Stimulated activated CD8-positive, alpha-beta memory T cell treated with anti-CD3 and anti-CD28 coated beads, Interleukin-12 subunit alpha, Interleukin-12 subunit beta, amount 100 ng/mL, for 24 hours (primary cell): ENCODE measurements at regions not wholly inside any gene's neighbourhood (a gene's known extent, or its start where the extent isn't known, plus 50 kb on each side); places are given as distances from the start of the nearest gene placed in this dataset.

ENCODE experiments used
- DNase-seq: peaks from one replicate; pipeline ENCODE4 v3.0.0-alpha.2; 2020; ENCODE audit errors: extremely low read depth

DNA sequence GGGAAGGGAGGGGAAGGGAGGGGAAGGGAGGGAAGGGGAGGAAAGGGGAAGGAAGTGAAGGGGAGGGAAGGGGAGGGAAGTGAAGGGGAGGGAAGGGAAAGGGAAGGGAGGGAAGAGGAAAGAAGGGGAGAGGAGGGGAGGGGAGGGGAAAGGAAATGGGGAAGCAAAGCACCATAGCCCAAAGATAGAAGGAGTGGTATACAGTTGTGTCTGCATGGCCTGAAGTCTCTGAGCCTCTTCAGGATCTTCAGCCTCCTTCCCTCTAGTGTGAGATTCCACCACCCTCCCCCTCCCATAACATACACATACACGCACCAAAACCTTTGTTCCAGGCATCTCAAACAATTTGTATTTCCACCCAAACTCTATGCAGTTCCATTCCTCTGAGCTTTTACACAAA, 96.2 kb upstream of the SERP2 start:
- no peak for DNase-seq

DNA sequence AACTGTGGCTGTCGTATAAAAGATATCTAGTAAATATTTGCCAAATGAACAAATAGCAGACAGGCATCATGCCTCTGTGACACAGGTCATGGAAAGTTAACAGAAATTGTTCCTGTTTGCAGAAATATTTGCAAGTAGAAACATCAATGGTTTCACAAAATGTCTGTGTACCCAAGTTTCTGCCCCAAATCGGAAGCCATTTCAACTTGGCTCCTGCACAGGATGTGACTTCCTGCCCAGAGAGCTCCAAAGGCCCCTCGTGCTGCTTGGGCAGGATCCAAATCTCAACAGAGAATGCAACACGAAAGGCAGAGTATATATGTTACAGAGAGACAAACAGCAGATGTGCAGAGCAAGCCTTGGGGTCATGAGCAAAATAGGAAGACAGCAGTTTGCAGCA, 95.5 kb upstream of the SERP2 start:
- DNase-seq = no peak

DNA sequence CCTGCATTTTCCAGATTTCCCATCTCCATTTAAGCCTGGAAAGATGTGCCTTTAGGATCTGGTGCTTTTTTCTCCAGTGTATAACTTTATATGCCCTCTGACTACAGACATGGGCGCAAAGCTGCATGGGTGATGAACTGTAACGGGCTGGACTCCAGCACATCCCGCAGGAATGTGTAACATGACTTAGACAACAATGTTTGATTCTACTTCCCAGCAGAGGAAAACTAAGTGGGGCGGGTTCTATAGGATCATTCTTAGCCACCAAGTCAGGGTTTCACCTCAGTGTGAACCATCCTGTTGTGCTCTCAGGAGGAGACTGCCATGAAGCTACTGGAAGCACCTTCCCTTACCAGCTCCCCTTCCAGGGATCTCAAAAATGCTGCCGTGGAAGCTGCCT, 93.2 kb upstream of the SERP2 start:
- no peak for DNase-seq

DNA sequence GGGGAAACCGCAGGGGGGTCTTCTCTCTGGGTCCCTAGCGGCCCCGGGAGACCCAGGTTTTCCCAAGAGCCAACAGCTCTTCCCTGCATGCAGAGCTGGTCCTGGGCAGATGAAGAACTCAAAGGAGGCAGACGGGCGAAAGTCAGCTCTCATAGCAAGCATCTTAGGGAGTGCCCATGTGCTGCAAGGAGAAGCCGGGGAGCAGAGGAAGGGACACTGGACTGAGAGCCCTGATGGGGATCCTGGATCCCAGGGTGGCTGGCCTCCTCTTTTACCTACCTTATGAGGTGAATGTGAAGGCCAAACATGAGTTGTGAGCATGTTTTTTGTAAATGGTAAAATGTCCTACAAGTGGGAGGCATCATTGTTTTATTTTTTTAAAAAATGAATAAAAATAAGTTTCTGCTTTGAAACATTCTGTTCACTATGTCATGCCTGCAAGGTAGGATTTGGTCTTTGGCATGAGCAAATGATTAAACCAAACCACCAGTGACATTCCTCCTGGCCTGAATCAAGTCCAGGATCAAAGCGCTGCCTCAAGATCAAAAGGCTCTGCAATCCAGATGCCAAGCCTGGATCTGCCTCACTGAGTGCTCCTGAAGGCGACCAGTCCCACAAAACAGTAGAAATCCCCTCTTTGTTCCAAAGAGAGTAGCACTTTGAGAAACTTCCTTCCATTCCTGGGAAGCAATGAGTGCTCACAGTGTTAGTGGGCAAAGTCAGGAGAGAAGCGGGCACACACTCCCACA, 92.2 kb upstream of the SERP2 start:
- no peak for DNase-seq

DNA sequence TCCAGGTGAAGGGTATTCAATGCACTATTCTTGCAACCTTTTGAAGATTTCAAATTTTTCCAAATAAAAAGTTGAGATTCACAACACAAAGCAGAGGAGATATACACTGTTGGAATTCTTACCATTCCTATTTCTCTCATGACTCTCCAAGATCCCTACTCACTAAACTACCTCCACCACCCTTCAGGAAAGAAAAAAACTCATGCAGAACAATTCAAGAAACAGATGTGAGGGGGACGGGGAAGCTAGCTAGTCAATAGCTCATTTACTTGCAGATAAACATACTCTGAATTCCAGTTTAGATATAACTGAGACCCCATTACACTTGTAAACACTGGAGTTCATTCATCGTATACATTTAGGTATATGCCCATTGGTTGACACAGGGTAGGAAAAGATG, 90.0 kb upstream of the SERP2 start:
- no peak for DNase-seq

DNA sequence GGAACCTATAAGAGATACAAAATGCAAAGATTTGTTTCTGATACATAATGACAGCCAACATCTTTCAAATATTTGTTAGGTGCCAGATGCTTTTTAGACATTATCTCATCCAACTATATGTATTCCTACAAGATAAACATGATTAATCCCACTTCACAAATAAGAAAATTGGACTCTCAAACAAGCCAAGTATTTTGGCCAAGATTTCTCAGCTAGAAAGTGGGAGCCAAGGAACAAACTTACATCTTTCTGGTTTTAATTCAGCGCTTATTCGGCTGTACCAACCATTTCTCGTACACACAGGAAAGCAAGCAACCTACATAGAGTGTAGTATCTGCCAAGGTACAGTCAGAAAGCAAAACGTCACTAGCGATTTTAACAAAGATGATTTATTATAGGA, 85.7 kb upstream of the SERP2 start:
- no peak for DNase-seq

DNA sequence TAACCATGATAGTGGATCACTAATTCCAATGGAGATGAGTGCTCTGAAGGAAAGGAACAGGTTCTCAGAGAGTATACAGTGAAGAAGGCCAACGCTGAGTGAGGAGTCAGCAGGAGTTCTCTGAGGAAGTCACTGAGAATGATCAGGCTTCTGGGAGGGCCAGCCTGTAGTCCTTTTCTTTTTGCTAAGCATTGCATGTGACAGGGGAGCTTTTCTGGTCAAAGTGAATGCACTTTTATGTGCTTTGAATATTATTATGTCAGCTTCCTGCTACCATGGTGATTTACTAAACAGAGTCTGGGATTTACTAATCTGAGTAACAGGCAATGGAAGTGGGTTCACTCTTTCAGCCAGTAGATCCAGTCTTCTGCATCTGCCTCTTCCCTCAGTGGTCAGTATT, 81.1 kb upstream of the SERP2 start:
- no peak for DNase-seq

DNA sequence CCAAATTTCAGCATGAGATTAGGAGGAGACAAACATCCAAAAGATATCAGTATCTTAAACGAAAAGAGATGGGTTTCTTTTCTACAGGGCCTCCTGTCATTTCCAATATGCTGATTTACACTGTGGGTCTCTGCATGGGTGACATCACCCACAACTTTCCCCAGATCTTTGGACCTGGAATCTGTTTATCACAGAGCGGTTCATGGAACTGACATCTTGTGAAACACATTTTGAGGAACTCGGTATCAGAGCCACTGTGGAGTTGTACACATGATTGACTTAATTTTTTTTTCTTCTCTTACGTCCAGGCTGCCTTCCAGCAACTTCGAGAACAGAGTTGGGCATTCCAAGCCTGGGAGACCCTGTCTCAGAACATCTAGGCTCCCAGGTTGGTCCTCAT, 80.2 kb upstream of the SERP2 start:
- DNase-seq = no peak

DNA sequence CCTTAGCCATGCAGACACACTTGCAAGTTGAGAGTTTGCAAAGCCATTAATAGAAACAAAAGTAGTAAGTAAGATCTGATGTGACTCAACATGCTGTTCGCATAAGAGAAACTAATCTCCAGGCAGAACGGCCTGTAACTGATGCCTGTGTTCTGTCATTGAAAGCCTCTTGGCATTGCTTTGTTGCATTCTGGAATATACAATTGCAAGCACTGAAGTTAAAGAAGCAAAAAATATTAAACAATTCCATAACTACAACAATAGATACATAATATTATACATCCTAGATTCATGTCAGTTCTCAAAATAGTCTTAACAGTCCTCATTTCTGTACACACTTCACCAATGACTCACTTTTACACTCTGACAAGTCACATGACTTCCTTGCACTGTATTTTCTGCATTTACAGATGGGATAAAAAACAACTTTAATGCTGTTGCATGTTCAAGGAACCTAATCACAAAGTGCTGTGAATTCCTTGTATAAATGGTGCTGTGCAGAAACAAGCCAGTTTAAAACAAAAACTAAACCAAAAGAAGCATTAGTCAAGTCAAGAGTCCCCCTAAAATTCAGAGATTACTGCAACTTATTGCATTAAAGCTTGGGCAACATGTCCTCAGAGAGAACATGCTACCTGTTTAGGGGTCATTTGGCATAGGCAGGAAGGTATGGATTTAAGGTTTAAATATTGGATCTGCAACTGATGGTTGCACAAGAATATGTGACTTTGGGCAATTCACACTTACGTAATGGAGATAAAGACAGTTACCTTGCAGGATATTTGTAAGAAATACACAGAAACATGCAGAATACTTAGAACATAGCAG, 79.5 kb upstream of the SERP2 start:
- no peak for DNase-seq

DNA sequence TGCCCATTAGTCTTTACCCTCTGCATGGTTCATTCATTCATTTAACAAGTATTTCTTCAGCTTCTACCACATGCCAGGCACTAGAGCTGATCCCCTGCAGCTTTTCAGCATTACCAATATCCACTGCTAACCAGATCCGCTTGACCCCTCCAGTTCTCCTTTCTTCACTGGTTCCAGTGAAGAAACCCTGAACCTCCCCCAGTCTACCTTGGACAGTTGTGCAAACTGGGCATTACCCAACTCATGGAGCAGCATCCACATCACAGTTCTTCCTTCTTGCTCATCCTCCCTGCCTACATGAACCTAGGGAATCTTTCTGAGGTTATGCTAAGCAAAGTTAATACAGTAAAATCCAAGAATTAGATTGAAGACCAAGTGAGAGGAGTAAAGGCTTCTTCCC, 78.7 kb upstream of the SERP2 start:
- DNase-seq = no peak

DNA sequence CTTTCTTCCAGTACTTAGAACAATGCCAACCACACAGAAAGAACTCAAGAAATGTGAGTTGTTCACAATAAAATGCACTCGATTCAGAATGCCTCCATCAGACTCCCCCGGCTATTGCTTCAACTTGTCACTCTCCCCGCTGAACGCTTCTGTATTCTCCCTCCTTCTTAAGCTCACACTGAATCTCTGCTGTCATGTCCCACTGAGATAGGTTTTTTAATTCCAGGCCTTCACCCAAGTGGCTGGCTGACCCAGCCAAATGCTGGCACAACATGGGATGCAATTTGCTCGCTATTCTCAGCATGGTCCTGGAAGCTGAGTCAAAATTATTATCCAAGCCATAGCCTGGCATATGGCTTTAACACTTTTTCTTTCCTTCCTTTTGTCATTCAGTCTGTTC, 76.8 kb upstream of the SERP2 start:
- no peak for DNase-seq

DNA sequence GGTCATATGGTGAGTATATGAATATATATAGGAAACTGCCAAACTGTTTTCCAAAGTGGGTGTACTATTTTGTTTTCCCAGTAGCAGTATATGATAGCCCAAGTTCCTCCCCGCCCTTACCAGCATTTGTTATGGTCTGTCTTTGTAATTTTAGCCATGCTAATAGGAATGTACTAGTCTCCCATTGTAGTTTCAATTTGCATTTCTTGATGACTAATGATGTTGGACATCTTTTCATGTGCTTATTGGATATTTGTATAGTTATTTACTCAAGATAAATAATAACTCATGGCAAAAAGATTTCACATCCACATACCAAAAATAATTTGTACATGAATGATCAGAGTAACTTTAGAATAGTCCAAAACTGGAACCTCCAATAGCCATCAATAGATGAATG, 75.3 kb upstream of the SERP2 start:
- no peak for DNase-seq

DNA sequence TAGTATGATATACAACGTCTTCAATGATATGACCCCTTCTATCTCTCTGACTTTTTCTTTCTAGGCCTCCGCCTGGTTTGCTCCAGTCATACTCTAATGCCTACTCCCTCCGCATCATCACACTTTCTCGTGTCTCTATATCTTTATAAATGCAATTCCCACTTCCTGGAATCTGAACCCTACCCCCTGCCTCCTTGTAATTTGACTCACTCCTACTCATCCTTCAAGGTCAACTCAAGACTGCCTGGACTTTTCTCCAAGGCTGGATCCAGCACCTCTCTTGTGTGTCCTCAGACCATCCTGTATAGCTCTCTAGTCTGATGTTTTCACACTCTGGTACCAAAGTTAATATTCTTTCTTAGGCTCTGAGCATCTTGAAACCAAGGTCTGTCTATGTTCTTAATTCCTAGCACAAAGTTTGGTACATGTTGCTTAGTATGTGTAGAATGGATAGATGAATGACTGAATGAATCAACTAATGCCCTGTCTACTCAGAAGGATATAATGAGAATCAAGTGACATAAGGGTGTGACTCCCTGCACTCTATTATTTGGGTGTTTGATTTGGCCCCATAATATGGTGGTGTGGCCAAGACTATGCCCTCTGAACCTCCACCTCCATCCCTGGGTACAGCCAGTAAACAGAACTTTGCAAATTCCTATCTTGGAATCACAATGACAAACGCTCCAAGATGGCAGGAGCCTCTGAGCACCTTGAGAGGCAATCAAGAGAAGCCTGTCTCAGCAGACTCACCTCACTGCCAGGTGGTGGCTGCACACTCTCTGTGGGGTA, 74.3 kb upstream of the SERP2 start:
- no peak for DNase-seq

DNA sequence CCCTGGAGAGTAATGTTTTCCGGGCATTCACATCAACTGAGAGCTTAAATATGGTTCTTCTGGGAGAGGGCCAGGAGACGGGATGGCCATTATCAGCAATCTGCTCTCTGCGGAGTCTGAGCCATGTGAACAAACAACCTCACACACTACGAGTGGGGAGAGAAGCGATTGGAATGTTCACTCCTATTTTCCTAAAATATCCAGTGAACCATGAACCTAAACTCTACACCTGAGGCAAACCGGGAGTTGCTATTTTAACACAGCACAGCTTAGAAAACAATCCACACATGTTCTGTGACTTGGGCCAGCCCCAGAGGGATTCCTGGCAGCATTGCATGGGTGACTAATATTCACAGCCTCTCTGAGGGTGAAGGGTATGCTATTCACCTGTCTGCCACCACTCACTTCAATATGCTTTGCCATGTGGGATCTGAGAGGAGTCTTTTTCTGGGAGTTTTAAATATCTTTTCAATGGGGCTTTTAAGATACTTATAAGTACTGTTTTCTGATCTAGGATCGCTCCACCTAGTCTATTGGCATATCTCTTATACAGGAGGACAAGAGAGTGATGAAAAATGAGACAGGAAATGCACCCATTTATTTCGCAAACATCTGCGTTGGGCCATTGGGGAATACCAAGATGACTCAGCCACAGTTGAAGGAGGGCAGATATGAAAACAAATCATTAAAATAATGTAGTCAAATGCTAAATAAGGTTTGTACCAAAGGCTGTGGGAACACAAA, 72.6 kb upstream of the SERP2 start:
- DNase-seq = no peak

DNA sequence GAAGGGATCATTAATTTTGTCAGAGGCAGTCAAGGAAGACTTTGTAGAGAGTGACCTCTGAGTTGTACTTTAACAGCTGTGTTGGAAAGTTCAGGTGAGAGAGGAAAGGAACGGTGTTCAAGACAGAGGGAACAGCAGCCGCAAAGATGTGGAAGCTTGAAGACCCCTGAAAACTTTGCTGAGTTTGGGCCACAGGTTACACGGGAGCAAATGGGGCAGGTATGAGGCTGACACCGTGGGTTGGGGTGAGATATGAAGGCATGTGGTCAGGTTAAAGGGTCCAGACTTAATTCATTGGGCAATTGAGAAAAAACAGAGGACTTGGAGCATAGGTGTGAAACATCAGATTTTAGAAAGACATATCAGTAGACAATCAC, 72.0 kb upstream of the SERP2 start:
- no peak for DNase-seq

DNA sequence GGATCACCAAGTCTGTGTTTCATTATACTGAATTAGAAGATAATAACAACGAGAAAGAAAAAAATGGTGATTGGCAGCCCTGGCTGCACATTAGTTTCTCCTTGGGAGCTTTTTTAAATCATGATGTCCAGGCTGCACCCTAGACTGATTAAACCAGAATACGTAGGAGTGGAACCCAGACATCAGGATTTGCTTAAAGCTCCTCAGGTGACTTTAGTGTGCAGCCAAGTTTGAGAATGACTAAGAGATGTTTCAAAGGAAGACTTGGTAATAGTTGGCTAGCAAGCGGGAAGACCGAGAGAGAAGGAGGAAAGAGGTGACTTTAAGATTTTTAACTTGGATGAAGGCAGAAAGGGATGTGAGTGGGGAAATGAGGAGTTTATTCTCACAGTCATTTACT, 71.4 kb upstream of the SERP2 start:
- DNase-seq = no peak

DNA sequence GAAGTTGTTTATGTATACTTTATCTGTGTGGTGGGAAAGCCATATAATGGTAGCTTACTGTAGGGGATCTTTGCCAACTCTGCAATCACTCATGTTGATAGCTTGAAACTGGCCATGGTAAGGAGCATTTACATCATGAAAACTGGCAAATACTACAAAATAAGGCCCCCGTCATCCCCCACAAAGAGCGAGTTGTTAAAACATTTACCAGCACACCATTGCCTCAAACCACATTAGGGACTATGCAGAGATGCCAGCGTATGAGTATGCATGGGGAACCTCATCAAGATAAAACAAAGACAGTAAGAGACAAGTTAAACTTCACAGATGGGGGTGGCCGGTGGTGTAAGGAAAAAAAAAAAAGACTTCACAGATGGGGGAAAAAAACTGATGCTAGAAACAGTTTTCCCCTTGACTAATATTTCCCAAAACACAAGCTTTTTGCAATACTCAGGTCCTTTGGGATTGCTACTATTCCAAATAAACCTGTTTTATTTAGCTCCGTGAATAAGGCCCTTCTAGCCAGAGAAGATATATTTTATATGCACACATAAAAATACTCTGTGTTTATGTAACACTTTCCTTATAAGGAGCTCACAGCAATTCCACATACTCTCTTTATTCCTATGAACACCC, 70.6 kb upstream of the SERP2 start:
- DNase-seq = no peak

DNA sequence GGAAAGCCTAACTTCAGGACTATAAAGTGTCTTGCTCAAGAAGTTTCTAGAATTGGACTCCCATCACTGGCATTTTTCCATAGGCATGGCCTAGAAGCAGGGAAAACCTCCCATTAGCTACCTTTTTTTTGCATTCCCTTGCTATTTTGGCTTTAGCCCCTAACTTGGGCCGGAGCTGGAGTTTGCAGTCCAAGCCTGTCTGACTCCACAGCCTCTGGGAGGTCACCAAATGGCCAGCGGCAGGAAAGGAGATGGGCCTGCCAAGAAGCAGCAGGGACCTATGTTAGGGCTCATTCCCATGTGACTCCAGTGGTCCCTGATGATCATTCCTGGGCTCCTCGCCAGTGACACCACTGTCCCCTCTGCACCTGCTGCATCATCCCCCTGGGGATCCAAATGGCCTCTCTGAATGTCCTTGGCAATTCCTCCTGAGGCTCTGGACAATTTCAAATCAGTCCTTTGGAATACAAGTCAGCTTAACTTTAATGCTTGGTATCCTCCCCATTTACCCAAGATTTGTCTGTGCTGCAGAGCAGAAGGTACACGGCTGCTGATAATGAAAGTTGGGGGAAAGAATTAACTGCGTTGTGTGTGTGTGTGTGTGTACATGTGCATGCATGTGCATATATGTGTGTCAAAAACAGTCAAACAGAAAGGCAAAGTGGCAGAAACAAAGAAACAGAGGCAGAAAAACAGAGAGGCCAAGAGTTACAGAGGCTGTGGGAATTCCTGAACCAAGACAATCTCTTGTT, 69.8 kb upstream of the SERP2 start:
- no peak for DNase-seq

DNA sequence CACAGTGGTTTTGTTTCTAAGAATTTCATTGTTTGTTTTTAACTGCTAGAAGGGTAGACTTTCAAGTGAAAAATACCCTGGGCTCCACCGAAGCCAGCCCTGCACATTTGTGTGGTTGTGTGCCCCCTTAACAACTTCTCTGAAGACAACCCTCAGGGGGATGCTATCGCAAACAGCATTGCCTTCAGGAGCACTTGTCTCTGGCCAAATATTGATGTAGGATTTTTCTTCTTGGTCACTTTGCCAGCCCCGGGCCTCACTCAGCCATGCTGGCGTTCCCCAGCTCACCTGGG, 69.2 kb upstream of the SERP2 start:
- DNase-seq = no peak

DNA sequence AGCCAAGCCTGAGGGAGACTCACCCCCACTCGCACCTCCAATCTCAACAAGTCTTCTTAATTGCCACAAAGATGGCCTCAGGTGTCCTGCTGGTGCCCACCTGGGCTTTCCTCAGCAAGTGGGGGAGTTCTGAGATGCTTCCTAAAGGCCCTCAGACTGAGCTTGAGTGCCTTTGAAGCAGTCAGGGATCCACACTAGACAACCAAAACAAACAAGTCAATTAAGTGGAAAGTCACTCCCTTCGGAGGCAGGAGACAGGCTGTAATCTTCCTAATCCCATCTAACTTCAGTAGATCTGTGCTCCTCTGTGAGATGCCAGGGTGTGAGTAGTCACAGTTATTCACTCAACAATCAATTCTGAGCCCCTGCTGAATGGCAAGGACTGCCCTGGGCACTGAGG, 68.3 kb upstream of the SERP2 start:
- no peak for DNase-seq

DNA sequence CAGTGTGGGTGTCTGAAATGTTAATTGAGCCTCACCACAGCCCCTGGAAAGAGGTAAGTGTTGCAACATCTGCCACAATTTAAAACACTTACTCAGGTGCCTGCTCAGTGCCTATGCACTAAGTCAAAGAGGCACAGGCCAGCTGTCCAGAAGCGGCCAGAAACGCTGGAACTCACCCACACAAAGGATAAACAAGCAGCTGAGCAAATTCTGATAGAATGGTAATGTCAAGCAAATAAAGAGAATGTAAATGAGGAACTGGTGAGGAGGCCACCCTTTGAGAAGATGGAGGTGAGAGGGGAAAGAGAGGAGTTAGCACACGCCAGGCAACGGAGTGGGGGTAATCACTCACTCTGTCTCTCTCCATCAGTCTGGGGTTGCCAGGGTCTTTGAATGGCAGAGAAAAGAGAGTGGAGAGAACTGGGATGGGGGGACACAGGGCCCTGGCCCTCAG, 67.7 kb upstream of the SERP2 start:
- no peak for DNase-seq
